Mucosa of rectum (tissue), 2 donors: ENCODE measurements at regions not wholly inside any gene's neighbourhood (a gene's known extent, or its start where the extent isn't known, plus 50 kb on each side); places are given as distances from the start of the nearest gene placed in this dataset.

ENCODE experiments used
- H3K27ac ChIP-seq, 2 donors: one replicate each; pipeline ENCODE4 v1.7.0; 2013; ENCODE audit warnings: inconsistent platforms in 2 of 2, low read depth in 2 of 2, low read length in 2 of 2
- H3K27me3 ChIP-seq, 2 donors: one replicate each; pipeline ENCODE4 v1.7.0; 2013; ENCODE audit warnings: low read length in 2 of 2; ENCODE audit not compliant: control insufficient read depth in 2 of 2, insufficient read depth in 2 of 2
- H3K36me3 ChIP-seq, 2 donors: one replicate each; pipeline ENCODE4 v1.7.0; 2013; ENCODE audit warnings: low read length in 2 of 2; ENCODE audit not compliant: control insufficient read depth in 2 of 2, insufficient read depth in 2 of 2
- H3K4me1 ChIP-seq, 2 donors: one replicate each; pipeline ENCODE4 v1.7.0; 2013; ENCODE audit warnings: low read length in 2 of 2, mild to moderate bottlenecking in 1 of 2; ENCODE audit not compliant: control insufficient read depth in 2 of 2, insufficient read depth in 2 of 2
- H3K4me3 ChIP-seq, 2 donors: one replicate each; pipeline ENCODE4 v1.7.0; 2013; ENCODE audit warnings: low read length in 2 of 2
- H3K9ac ChIP-seq, 2 donors: one replicate each; pipeline ENCODE4 v1.7.0; 2013; ENCODE audit warnings: low read length in 2 of 2, low read depth in 1 of 2, mild to moderate bottlenecking in 1 of 2
- H3K9me3 ChIP-seq, 2 donors: one replicate each; pipeline ENCODE4 v1.7.0; 2013; ENCODE audit warnings: low read length in 2 of 2; ENCODE audit not compliant: control insufficient read depth in 2 of 2
- donor health status: healthy.
- donor health status: Normal muscosa, but diverticular disease.

- Histone ChIP-seq H3K9me3 (no peaks in the 10 kb centered on the region), H3K36me3 (no peaks in the 10 kb centered on the region), H3K27ac (no peak overlapping the region), H3K4me3 (no peak overlapping the region), H3K4me1 (no peaks in the 10 kb centered on the region), H3K27me3 (no peaks in the 10 kb centered on the region), H3K9ac (no peak overlapping the region)
Observed at GRCh38 chr4:138300616-138301015, 58.5 kb upstream of the SLC7A11 start.

- no peak overlapping the region for H3K4me3 ChIP-seq
- no peaks in the 10 kb centered on the region for H3K9me3 ChIP-seq
- no peaks in the 10 kb centered on the region for H3K27me3 ChIP-seq
- H3K36me3 ChIP-seq: no peaks in the 10 kb centered on the region
- no peaks in the 10 kb centered on the region for H3K4me1 ChIP-seq
- H3K27ac ChIP-seq: no peak overlapping the region
- H3K9ac ChIP-seq: no peak overlapping the region
Observed at GRCh38 chr4:138299881-138300280, 57.7 kb upstream of the SLC7A11 start.

DNA sequence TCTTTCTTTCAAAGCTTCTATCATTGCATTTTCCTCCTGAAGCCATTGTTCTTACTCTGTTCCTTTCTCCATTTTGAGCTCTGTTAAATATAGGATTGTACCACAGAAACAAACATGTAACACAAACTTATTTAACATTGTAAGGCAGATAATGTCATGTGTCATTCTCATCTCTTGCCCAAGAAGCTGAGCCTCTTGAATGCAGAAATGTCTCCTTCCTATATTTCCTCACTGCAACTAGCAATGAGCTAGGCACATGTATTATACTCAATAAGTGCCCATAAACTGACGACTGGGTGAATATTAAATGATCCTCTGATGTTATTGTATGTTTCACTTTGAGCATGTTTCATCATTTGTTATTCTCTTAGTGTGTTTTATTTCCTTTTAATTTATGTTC is 56.7 kb upstream of the SLC7A11 start:
- H3K4me1 ChIP-seq: no peaks in the 10 kb centered on the region
- H3K27ac ChIP-seq: no peak overlapping the region
- no peaks in the 10 kb centered on the region for H3K27me3 ChIP-seq
- H3K9ac ChIP-seq: no peak overlapping the region
- H3K4me3 ChIP-seq: no peak overlapping the region
- no peaks in the 10 kb centered on the region for H3K9me3 ChIP-seq
- H3K36me3 ChIP-seq: no peaks in the 10 kb centered on the region

DNA sequence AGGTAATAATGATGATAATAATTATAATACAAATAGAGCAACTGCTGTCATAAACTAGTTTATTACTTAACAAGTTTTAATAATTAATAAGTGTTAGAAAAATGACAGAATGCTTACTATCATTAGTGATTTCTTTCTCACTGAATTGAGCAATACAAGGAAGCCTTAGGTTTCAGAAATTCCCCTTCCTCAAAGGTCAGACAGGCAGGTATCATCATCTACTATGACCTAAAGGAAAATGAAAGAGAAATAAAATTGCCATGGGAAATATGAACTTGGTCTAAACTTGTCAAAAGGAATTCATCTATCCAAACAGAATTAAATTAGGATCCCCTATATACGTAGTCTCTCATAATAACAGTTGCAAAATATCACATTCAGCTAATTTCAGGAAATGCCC is 56.3 kb upstream of the SLC7A11 start:
- Histone ChIP-seq H3K4me3 (no peak overlapping the region), H3K4me1 (no peaks in the 10 kb centered on the region), H3K27me3 (no peaks in the 10 kb centered on the region), H3K36me3 (no peaks in the 10 kb centered on the region), H3K9ac (no peak overlapping the region), H3K9me3 (no peaks in the 10 kb centered on the region), H3K27ac (no peak overlapping the region)

- Histone ChIP-seq H3K36me3 (no peaks in the 10 kb centered on the region), H3K9ac (no peak overlapping the region), H3K4me1 (no peaks in the 10 kb centered on the region), H3K27ac (no peak overlapping the region), H3K4me3 (no peak overlapping the region), H3K27me3 (no peaks in the 10 kb centered on the region), H3K9me3 (no peaks in the 10 kb centered on the region)
Observed at GRCh38 chr4:138297743-138298405, 55.7 kb upstream of the SLC7A11 start.

GRCh38 chr4:138292321-138292720 is 50.2 kb upstream of the SLC7A11 start:
- no peaks in the 10 kb centered on the region for H3K4me1 ChIP-seq
- H3K27me3 ChIP-seq: no peaks in the 10 kb centered on the region
- H3K27ac ChIP-seq: no peak overlapping the region

More at GRCh38 chr4:138292321-138292720, 50.2 kb upstream of the SLC7A11 start:
- Histone ChIP-seq H3K36me3 (no peaks in the 10 kb centered on the region), H3K9me3 (no peaks in the 10 kb centered on the region), H3K4me3 (no peak overlapping the region), H3K9ac (no peak overlapping the region)
